ENCODE measurements at regions not wholly inside any gene's neighbourhood (a gene's known extent, or its start where the extent isn't known, plus 50 kb on each side); places are given as distances from the start of the nearest gene placed in this dataset.

DNA sequence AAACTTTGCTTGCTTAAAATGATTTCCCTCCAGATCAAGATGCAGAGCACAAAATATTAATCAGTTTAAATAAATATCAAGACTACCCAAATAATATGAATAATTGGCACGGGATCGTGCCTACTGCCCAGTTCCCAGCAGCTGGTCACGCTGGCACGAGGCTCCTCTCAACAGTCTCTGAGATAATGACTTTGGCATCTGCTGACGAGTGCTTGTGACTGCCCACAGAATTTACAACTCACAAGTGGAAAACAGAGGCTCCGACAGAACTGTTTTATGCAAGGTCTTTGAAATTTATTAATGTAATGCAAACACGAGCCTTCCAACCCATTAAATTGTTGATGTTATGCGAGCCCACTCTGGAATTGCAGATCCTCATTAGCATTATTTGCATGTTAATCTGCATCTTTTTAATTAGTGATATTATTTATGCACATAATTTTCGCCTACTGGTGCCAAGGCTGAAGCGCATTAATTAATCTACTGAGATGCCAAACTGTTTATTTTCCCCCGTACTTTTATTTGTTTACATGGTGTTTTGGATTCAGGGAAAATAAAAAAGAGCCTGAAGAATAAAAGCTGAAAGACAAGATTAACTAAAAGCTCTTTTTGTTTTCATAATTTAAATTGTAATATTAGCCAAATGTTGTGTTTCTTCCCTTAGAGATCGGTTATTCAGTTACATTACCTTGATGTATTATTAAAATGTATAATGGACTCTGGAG, 369.3 kb upstream of the IRX1 start:
- TF ChIP-seq, protein P1, sequence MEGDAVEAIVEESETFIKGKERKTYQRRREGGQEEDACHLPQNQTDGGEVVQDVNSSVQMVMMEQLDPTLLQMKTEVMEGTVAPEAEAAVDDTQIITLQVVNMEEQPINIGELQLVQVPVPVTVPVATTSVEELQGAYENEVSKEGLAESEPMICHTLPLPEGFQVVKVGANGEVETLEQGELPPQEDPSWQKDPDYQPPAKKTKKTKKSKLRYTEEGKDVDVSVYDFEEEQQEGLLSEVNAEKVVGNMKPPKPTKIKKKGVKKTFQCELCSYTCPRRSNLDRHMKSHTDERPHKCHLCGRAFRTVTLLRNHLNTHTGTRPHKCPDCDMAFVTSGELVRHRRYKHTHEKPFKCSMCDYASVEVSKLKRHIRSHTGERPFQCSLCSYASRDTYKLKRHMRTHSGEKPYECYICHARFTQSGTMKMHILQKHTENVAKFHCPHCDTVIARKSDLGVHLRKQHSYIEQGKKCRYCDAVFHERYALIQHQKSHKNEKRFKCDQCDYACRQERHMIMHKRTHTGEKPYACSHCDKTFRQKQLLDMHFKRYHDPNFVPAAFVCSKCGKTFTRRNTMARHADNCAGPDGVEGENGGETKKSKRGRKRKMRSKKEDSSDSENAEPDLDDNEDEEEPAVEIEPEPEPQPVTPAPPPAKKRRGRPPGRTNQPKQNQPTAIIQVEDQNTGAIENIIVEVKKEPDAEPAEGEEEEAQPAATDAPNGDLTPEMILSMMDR (IDR thresholded peaks at IDR 0.05): no peak
- TF ChIP-seq EZH2 (IDR thresholded peaks at IDR 0.05; ENCODE audit: borderline replicate concordance, insufficient read depth, low read depth, low read length, poor library complexity, severe bottlenecking): no peak
